Activated T-cell treated with anti-CD3 and anti-CD28 coated beads for 24 hours (primary cell): ENCODE measurements at regions not wholly inside any gene's neighbourhood (a gene's known extent, or its start where the extent isn't known, plus 50 kb on each side); places are given as distances from the start of the nearest gene placed in this dataset.
"Not testable (repeated sequence)": the region's sequence is repeated elsewhere in the genome, so short reads cannot be mapped to it uniquely, and the experiment has no call there.

ENCODE experiments used
- DNase-seq: peaks from one replicate; pipeline ENCODE4 v3.0.0-alpha.2; 2020; ENCODE audit warnings: low read depth

DNA sequence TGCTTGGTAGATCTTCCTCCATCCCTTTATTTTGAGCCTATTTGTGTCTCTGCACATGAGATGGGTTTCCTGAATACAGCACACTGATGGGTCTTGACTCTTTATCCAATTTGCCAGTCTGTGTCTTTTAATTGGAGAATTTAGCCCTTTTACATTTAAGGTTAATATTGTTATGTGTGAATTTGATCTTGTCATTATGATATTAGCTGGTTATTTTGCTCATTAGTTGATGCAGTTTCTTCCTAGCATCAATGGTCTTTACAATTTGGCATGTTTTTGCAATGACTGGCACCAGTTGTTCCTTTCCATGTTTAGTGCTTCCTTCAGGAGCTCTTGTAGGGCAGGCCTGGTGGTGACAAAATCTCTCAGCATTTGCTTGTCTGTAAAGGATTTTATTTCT, 72.4 kb downstream of the HNRNPD start:
- not testable (repeated sequence) for DNase-seq

DNA sequence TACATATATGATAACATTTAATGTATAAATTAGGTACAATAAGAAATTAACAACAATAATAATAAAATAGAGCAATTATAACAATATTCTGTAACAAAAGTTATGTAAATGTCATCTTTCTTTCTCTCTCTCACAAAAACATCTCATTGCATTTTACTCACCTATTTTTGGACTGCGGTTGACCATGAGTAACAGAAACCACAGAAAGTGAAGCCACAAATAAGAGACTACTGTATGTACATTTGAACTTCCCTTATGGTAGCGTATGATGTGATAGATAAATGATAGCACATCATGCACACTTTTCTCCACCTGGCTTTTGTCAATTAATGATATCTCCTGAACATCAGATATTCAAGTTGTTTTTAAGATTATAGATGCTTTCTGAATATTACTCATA, 80.5 kb downstream of the HNRNPD start:
- no peak for DNase-seq

GRCh38 chr4:82287720-82288119, 86.1 kb downstream of the HNRNPD start:
- no peak for DNase-seq

- DNase-seq: peak; percentile 100
These were observed 88.7 kb downstream of the HNRNPD start for GRCh38 chr4:82284858-82285805.

GRCh38 chr4:82284475-82284857, 89.3 kb downstream of the HNRNPD start:
- no peak for DNase-seq

DNA sequence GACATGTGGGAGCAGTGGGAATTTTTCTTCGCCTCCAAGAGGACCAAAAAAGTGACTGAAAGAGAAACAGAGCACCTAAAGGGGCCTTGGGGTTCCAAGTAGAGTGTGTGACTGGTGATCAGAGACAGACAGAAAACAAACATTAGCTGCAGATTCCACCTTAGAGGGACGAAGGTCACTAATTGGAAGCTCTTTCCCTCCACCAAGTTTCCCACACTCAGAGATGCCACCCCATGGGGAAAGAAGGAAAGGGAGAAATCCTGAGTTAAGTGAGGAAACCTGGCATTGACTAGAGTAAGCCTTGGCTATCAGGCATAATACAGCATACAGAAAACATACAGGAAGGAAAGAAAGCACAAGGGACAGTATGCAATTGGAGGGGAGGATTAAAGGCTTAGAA, 90.9 kb downstream of the HNRNPD start:
- DNase-seq: no peak

DNA sequence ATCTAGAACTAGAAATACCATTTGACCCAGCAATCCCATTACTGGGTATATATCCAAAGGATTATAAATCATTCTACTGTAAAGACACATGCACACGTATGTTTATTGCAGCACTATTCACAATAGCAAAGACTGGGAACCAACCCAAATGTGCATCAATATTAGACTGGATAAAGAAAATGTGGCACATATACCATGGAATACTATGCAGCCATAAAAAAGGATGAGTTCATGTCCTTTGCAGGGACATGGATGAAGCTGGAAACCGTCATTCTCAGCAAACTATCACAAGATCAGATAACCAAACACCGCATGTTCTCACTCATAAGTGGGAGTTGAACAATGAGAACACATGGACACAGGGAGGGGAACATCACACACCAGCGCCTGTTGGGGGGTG, 94.2 kb downstream of the HNRNPD start:
- DNase-seq: not testable (repeated sequence)

DNA sequence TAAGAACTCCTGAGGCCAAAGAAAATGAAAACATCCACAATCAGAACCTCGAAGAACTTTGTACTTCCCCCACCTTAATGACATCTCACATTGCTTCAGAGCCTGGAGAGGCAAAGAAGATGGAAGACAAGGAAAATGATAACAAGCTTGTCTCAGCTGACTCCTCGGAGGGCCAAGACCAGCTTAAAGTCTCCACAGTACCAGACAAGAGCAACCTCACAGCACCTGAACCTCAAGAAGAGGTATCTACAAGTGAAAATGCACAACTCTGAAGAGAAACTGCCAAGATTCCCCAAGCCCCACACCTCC, 97.5 kb downstream of the HNRNPD start:
- DNase-seq: no peak

DNA sequence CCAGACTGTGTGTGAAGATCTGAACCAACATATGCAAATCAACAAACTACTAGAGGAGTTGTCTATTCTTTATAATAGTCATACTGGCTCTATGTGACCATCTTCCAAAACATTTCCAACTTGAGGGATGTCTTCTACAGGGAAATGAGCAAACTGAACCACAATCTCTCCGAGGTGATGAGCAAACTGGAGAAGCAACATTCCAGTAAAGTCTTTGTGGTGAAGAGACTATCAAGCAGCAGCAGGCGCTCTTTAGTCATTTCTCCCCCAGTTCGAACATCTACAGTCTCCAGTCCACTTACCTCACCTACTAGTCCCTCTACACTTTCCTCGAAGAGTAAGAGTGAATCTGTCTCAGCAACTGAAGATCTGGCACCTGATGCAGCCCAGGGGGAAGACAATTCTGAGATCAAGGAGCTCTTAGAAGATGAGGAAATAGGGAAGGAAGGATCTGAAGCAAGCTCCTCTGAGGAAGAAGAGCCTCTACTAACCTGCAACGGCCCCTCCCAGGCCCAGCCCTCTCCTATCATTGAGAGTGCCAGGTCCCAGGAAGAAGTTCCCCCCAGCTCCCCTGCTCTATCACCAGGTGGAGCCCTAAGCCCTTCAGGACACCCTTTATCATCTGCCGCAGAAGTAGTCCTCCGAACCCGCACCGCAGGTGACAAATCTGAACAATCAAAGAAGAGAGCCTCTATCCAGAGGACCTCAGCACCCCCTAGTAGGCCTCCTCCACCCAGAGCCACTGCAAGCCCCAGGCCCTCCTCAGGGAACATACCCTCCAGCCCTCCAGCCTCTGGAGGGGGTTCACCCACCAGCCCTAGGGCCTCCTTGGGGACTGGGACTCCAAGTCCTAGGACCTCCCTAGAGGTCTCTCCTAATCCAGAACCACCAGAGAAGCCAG, 98.1 kb downstream of the HNRNPD start:
- no peak for DNase-seq

GRCh38 chr4:82274700-82275099, 99.1 kb downstream of the HNRNPD start:
- not testable (repeated sequence) for DNase-seq

DNA sequence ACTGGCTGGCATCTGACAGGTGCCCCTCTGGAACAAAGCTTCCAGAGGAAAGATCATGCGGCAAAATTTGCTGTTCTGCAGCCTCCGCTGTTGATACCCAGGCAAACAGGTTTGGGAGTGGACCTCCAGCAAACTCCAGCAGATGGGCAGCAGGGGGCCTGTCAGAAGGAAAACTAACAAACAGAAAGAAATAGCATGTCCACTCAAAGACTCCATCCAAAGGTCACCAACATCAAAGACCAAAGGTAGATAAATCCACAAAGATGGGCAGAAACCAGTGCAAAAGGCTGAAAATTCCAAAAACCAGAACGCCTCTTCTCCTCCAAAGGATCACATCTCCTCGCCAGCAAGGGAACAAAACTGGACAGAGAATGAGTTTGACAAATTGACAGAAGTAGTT, 101.3 kb downstream of the HNRNPD start:
- not testable (repeated sequence) for DNase-seq

DNA sequence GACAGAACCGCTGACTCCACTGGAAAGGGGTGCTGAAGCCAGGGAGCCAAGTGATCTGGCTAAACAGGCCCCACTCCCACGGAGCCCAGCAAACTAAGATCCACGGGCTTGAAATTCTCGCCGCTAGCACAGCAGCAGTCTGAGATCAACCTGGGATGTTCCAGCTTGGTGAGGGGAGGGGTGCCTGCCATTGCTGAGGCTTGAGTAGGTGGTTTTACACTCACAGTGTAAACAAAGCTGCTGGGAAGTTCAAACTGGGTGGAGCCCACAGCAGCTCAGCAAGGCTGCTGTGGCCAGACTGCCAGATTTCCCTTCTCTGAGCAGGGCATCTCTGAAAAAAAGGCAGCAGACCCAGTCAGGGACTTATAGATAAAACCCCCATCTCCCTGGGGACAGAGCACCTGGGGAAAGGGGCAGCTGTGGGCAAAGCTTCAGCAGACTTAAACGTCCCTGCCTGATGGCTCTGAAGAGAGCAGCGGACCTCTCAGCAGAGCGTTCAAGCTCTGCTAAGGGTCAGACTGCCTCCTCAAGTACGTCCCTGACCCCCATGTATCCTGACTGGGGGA, 101.8 kb downstream of the HNRNPD start:
- not testable (repeated sequence) for DNase-seq

GRCh38 chr4:82268826-82269193, 105.0 kb downstream of the HNRNPD start:
- no peak for DNase-seq

DNA sequence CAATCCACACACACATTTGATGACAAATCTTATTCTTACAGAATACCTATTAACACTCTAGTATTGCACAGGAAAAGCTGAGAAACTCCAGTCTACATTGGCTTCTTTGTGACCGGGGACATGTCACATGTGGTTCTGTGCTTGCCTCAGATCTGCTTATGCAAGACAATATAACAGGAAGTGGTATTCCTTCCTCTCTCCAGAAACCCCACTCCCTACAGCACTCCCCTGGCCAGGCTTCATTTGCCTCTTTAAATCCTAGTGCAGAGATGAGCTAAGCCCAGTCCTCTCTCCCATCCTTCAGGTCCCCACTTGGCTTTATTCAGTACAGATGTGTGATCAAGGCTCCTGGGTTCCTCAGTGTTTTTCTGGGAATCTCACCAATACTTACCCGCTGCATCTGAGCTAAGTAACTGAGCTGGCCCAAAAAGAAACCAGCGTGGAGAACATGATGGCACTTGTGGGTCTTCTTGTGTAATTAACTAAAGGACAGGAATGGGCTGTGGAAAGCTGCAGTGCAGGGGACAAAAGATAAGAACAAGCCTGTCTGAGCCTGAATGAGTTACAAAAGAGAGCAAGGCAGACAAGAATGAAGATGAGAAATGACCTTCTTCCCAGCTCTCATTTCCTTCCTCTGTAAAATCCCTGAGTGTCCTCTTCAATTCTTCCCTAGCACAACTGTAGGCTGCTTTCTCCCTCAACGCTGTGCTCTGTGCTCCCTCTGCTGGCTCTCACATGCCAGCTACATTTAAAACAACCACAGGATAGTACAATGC, 105.6 kb downstream of the HNRNPD start:
- peak; percentile 22 for DNase-seq

GRCh38 chr4:82267506-82267905, 106.3 kb downstream of the HNRNPD start:
- DNase-seq: no peak

DNA sequence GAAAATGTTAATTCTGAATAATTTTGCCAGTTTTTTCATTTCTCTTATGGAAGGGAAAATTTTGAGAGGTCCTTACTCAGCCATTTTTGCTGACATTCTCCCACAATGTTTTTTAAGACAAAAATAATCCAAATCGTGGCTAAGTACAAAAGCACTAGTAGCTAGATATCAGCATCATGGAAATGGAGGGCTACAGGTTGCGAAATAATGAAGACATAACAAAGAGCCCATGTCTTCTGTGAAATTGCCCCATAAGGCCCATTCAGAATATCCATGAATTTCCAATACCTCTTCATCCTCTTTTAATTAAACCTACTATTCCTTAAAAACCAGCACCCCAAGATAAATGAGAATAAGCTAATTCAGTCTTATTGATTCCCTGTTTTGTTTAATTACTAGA, 107.4 kb downstream of the HNRNPD start:
- DNase-seq: no peak

DNA sequence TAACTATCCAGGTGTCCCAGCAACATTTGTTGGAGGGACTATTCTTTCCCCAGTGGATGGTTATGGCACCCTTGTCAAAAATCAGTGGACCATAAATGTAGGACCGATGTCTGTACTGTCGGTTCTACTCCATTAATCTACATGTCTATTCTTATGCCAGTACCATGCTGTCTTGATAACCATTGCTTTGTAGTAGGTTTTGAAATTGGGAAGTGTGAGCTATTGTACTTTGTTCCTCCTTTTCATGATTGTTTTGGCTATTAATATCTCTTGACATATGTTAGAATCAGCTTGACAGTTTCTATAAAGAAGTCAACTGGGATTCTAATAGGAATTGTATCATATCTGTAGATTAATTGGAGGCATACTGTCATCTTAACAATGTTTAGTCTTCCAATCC, 112.7 kb downstream of the HNRNPD start:
- no peak for DNase-seq

DNA sequence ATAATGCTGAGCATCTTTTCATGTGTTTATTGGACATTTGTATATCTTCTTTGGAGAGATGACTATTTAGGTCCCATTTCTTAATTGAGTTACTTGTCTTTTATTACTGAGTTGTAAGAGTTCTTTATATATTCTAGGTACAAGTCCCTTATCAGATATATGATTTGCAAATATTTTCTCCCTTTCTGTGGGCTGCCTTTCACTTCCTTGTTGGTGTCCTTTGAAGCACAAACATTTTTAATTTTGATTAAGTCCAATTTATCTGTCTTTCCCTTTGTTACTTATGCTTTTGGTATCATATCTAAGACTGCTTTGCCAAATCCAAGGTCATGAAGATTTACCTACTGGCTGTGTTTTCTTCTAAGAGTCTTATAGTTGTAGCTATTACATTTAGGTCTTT, 113.2 kb downstream of the HNRNPD start:
- no peak for DNase-seq

DNA sequence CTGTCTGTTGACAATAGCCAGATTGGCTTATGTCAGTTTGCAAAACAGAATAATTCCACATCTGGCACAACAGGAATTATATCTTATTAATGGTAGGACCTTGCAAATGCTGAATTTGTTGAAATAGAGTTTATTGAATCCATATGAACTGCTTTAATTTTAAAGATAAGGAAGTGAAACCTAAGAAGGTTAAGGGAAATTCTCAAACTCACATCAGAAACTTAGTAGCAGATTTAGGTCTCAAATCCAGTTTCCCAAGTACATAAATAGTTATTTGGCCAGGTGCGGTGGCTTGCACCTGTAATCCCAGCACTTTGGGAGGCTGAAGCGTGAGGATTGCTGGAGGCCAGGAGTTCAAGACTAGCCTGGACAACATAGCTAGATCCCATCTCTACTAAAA, 117.1 kb downstream of the HNRNPD start:
- DNase-seq: no peak

GRCh38 chr4:82255657-82256056, 118.1 kb downstream of the HNRNPD start:
- no peak for DNase-seq

DNA sequence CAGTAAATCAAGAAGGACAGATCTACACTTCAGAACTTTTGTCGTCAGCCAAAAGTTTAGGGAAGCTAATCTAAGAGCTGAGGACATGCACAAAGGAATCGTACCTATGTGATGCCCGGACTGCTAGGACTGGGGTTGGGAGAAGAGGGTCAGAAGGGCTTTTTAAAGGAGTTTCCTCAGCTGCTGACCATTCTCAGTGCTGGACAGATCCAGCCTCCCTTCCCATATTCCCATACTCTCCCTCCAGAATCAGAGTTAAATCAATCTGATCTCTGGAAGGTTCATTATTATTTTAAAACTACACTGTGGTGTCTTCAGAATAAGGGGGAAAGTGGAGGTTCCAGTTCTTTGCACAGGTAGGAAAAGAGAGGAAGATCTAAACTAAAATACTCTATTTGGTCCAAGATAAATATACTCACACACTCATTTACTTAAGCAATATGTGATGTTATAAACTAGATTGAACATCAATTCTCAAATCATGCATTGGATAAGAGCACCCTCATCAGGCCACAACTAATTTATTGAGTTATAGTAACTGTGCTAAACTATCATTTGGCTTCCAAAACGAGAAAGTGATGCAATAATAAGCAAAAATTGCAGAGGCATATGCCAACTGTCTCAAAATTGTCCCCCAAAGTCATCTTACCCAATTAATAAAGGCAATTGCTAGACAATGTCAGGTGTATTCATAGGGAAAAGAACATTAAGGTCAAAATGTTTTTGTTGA, 124.7 kb downstream of the HNRNPD start:
- no peak for DNase-seq
